Ishikawa (cell line): ENCODE measurements at regions not wholly inside any gene's neighbourhood (a gene's known extent, or its start where the extent isn't known, plus 50 kb on each side); places are given as distances from the start of the nearest gene placed in this dataset.

Experiments used
- CEBPB ChIP-seq: IDR thresholded peaks from 2 replicates; pipeline ENCODE4 v1.6.1; 2012
- CREB1 ChIP-seq: IDR thresholded peaks from 2 replicates; pipeline ENCODE4 v1.6.1; 2012; ENCODE audit warnings: low read depth
- EP300 ChIP-seq: IDR thresholded peaks from 2 replicates; pipeline ENCODE4 v1.6.1; 2012; ENCODE audit warnings: borderline replicate concordance
- FOXM1 ChIP-seq: IDR thresholded peaks from 2 replicates; pipeline ENCODE4 v1.6.1; 2012; ENCODE audit warnings: low read depth, borderline replicate concordance
- NFIC ChIP-seq: IDR thresholded peaks from 2 replicates; pipeline ENCODE4 v1.6.1; 2012
- RAD21 ChIP-seq: IDR thresholded peaks from 2 replicates; pipeline ENCODE4 v1.6.1; 2012; ENCODE audit warnings: low read depth
- TAF1 ChIP-seq: IDR thresholded peaks from 2 replicates; pipeline ENCODE4 v1.6.1; 2012; ENCODE audit warnings: low read depth, mild to moderate bottlenecking
- TCF12 ChIP-seq: IDR thresholded peaks from 2 replicates; pipeline ENCODE4 v1.6.1; 2012; ENCODE audit warnings: low read depth
- YY1 ChIP-seq: IDR thresholded peaks from 2 replicates; pipeline ENCODE4 v1.6.1; 2012; ENCODE audit warnings: low read depth
- ZBTB7A ChIP-seq: IDR thresholded peaks from 2 replicates; pipeline ENCODE4 v1.6.1; 2012; ENCODE audit warnings: low read depth
- TF ChIP-seq, protein P1 (sequence below): IDR thresholded peaks from 2 replicates; pipeline ENCODE4 v1.6.1; 2012
- TF ChIP-seq, protein P2 (sequence below): IDR thresholded peaks from 2 replicates; pipeline ENCODE4 v1.6.1; 2012
- TF ChIP-seq, protein P3 (sequence below): IDR thresholded peaks from 2 replicates; pipeline ENCODE4 v1.6.1; 2012; ENCODE audit warnings: low read depth, mild to moderate bottlenecking

DNA sequence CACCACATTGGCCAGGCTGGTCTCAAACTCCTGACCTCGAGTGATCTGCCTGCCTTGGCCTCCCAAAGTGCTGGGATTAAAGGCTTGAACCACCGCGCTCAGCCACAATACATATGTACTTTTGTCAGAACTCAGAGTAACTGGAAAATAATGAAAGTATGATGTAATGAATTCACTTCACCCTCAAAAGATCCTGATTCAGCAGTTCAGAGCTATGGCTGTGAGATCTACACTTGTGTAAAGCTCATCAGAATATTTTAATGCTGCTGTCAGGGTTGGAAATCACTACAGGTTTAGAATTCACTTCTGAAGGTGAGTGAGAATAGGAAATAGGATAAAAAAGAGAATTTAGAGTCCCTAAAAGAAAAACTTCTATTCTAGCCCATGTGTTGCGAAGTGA lies 464.5 kb upstream of the NRSN1 start:
- no peak for TF ChIP-seq YY1
- TF ChIP-seq, protein P1, sequence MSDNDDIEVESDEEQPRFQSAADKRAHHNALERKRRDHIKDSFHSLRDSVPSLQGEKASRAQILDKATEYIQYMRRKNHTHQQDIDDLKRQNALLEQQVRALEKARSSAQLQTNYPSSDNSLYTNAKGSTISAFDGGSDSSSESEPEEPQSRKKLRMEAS, result no peak
- TF ChIP-seq FOXM1, result no peak
- no peak for TF ChIP-seq ZBTB7A
- TF ChIP-seq CEBPB, result no peak
- no peak for TF ChIP-seq NFIC
- no peak for TF ChIP-seq EP300
- no peak for TF ChIP-seq TCF12
- no peak for TF ChIP-seq RAD21
- TF ChIP-seq, protein P2, sequence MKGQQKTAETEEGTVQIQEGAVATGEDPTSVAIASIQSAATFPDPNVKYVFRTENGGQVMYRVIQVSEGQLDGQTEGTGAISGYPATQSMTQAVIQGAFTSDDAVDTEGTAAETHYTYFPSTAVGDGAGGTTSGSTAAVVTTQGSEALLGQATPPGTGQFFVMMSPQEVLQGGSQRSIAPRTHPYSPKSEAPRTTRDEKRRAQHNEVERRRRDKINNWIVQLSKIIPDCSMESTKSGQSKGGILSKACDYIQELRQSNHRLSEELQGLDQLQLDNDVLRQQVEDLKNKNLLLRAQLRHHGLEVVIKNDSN, result no peak
- no peak for TF ChIP-seq CREB1
- TF ChIP-seq, protein P3, sequence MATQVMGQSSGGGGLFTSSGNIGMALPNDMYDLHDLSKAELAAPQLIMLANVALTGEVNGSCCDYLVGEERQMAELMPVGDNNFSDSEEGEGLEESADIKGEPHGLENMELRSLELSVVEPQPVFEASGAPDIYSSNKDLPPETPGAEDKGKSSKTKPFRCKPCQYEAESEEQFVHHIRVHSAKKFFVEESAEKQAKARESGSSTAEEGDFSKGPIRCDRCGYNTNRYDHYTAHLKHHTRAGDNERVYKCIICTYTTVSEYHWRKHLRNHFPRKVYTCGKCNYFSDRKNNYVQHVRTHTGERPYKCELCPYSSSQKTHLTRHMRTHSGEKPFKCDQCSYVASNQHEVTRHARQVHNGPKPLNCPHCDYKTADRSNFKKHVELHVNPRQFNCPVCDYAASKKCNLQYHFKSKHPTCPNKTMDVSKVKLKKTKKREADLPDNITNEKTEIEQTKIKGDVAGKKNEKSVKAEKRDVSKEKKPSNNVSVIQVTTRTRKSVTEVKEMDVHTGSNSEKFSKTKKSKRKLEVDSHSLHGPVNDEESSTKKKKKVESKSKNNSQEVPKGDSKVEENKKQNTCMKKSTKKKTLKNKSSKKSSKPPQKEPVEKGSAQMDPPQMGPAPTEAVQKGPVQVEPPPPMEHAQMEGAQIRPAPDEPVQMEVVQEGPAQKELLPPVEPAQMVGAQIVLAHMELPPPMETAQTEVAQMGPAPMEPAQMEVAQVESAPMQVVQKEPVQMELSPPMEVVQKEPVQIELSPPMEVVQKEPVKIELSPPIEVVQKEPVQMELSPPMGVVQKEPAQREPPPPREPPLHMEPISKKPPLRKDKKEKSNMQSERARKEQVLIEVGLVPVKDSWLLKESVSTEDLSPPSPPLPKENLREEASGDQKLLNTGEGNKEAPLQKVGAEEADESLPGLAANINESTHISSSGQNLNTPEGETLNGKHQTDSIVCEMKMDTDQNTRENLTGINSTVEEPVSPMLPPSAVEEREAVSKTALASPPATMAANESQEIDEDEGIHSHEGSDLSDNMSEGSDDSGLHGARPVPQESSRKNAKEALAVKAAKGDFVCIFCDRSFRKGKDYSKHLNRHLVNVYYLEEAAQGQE, result no peak
- TF ChIP-seq TAF1, result no peak
